GM12874 (cell line): ENCODE measurements at regions not wholly inside any gene's neighbourhood (a gene's known extent, or its start where the extent isn't known, plus 50 kb on each side); places are given as distances from the start of the nearest gene placed in this dataset.

Experiments used
- CTCF ChIP-seq: IDR thresholded peaks from 2 replicates; pipeline ENCODE4 v1.5.1; 2011; ENCODE audit warnings: low read depth, mild to moderate bottlenecking, control low read depth, low read length, moderate library complexity; ENCODE audit not compliant: insufficient read depth

GRCh38 chr12:125296701-125297100 lies 231.5 kb downstream of the AACS start:
- TF ChIP-seq CTCF = no peak

- TF ChIP-seq CTCF = no peak
These were observed 234.6 kb downstream of the AACS start for GRCh38 chr12:125299840-125300239.

- no peak for TF ChIP-seq CTCF
These were observed 235.0 kb downstream of the AACS start for GRCh38 chr12:125300249-125300648.

- no peak for TF ChIP-seq CTCF
These were observed 238.1 kb downstream of the AACS start for GRCh38 chr12:125303337-125303736.

- no peak for TF ChIP-seq CTCF
These were observed 238.8 kb downstream of the AACS start for GRCh38 chr12:125304029-125304428.

GRCh38 chr12:125305231-125305630 lies 240.0 kb downstream of the AACS start:
- TF ChIP-seq CTCF = no peak

GRCh38 chr12:125310461-125310860 lies 245.2 kb downstream of the AACS start:
- no peak for TF ChIP-seq CTCF

GRCh38 chr12:125311050-125311449 lies 245.8 kb downstream of the AACS start:
- TF ChIP-seq CTCF = no peak
